ENCODE measurements at regions not wholly inside any gene's neighbourhood (a gene's known extent, or its start where the extent isn't known, plus 50 kb on each side); places are given as distances from the start of the nearest gene placed in this dataset.
A peak's percentile ranks its signal among the peaks of the same experiment; 100 is the strongest.

DNA sequence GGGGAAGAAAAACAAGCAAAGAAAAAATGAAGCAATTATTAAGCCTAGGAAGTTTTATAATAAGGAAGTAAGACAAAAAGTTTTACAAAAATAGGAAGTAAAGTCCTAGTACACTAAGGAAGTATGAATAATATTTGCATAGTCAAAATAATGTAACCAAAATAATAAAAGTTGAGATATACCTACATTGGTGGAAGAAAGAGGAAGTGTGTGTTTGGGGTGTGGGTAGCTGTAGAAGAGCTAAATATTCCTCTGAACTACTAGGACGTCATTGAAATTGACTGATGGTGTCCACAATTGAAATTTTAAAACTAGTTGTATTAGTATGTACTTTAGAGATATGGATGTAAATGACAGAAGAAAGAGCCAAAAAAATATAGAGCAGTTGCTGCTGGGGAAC lies 228.4 kb upstream of the OTX2 start:
- Histone ChIP-seq H3K4me1 (ENCODE audit: control insufficient read depth, insufficient read depth, low read length) (no peaks in the 10 kb centered on the region), H3K4me3 (ENCODE audit: low read depth, low read length) (no peak overlapping the region), H3K36me3 (ENCODE audit: control insufficient read depth, insufficient read depth, low read length) (no peaks in the 10 kb centered on the region), H3K9me3 (ENCODE audit: control insufficient read depth, insufficient read depth, low read length) (no peaks in the 10 kb centered on the region), H3K27me3 (ENCODE audit: control insufficient read depth, insufficient read depth, low read length) (no peaks in the 10 kb centered on the region), H3K9ac (ENCODE audit: low read depth, low read length) (no peak overlapping the region), H3K27ac (ENCODE audit: low read depth, low read length) (no peak overlapping the region)

DNA sequence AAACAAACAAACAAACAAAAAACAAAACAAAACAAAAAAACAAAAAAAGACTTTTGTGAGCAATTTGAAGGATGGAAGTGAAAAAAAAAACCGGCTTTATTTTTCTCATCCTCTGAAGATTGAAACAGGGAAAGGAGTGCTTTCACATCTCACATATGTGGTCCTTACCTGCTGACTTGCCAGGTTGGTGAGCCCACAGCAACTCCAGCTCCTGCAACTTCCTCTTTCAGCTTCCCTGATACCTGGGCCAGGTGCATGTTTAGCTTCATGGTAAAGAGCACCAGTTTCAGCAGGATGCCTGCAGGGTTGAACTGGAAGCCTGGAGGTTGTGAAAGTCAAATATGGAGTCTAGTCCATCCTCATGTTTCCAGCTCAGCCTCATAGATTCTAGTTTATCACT lies 221.2 kb upstream of the OTX2 start:
- Histone ChIP-seq H3K36me3 (ENCODE audit: control insufficient read depth, insufficient read depth, low read length) (no peaks in the 10 kb centered on the region), H3K27me3 (ENCODE audit: control insufficient read depth, insufficient read depth, low read length) (no peaks in the 10 kb centered on the region), H3K9ac (ENCODE audit: low read depth, low read length) (no peak overlapping the region), H3K9me3 (ENCODE audit: control insufficient read depth, insufficient read depth, low read length) (no peaks in the 10 kb centered on the region), H3K4me3 (ENCODE audit: low read depth, low read length) (no peak overlapping the region), H3K4me1 (ENCODE audit: control insufficient read depth, insufficient read depth, low read length) (peaks cover 14% of the 10 kb centered on the region), H3K27ac (ENCODE audit: low read depth, low read length) (no peak overlapping the region)

DNA sequence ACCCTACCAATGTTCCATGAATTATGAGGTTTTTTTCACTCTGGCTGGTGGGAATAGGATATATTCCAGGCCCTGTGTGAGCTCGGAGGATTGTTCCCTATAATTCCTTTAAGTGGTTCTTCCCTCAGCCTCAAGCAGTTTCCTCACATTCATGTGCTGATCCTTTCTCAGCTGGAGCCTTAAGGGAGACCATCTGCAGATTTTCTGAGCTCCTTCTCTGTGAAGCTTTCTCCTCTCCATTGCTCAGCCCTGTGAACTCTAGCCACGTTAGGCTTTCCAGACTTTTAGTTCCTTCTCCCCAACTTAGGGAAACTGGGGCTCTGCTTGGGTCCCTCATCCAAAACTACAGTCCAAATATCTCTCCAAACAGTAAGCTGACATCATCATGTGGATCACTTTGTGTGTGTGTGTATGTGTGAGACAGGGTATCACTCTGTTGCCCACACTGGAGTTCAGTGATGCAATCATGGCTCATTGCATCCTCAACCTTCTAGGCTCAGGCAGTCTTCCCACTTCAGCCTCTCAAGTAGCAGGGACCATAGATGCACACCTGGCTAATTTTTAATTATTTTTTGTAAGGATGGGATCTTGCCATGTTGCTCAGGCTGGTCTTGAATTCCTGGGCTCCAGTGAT lies 219.5 kb upstream of the OTX2 start:
- H3K9ac ChIP-seq (ENCODE audit: low read depth, low read length), result peak overlapping the region; percentile 26; the same call in 1 of the 2 replicates
- peaks cover 14% of the 10 kb centered on the region for H3K4me1 ChIP-seq (ENCODE audit: control insufficient read depth, insufficient read depth, low read length)
- no peak overlapping the region for H3K4me3 ChIP-seq (ENCODE audit: low read depth, low read length)
- H3K9me3 ChIP-seq (ENCODE audit: control insufficient read depth, insufficient read depth, low read length), result no peaks in the 10 kb centered on the region
- peak overlapping the region; percentile 59 for H3K27ac ChIP-seq (ENCODE audit: low read depth, low read length)
- H3K27me3 ChIP-seq (ENCODE audit: control insufficient read depth, insufficient read depth, low read length), result no peaks in the 10 kb centered on the region
- H3K36me3 ChIP-seq (ENCODE audit: control insufficient read depth, insufficient read depth, low read length), result no peaks in the 10 kb centered on the region

DNA sequence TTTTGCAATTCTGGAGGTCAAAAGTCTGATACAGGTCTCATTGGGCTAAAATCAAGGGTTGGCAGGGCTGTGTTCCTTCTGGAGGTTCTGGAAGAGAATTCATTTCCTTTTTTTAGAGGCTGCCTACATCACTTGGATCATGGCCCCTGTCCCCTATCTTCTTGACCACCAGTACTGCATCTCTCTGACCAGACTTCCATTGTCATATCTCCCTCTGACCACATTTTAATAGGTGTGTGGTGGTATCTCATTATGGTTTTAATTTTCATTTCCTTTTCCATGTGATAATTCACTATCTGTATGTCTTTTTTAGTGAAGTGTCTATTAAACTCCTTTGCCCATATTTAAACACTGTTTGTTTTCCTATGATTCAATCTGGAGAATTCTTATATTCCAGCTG lies 215.2 kb upstream of the OTX2 start:
- no peak overlapping the region for H3K27ac ChIP-seq (ENCODE audit: low read depth, low read length)
- no peak overlapping the region for H3K4me3 ChIP-seq (ENCODE audit: low read depth, low read length)
- H3K9me3 ChIP-seq (ENCODE audit: control insufficient read depth, insufficient read depth, low read length), result no peaks in the 10 kb centered on the region
- peaks cover 28% of the 10 kb centered on the region for H3K4me1 ChIP-seq (ENCODE audit: control insufficient read depth, insufficient read depth, low read length)
- no peak overlapping the region for H3K9ac ChIP-seq (ENCODE audit: low read depth, low read length)
- H3K36me3 ChIP-seq (ENCODE audit: control insufficient read depth, insufficient read depth, low read length), result no peaks in the 10 kb centered on the region
- no peaks in the 10 kb centered on the region for H3K27me3 ChIP-seq (ENCODE audit: control insufficient read depth, insufficient read depth, low read length)

DNA sequence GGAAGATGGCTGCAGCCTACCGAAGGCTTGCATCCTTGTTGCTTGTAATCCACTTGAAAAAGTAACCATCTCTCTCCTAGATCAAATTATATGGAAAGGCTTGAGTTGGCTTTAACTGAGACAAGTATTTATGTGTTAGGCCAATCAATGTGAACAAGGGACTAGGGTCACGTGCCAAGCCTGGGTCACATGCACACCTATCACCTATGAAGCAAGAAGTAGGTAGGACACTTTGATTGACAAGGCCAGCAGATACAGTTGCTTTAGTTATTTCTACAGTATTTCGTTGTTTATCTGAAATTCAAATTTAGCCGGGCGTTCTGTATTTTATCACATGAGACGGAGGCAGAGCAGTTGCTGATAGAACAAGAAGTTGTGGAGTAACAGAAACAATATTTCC lies 212.3 kb upstream of the OTX2 start:
- Histone ChIP-seq H3K27me3 (ENCODE audit: control insufficient read depth, insufficient read depth, low read length) (no peaks in the 10 kb centered on the region), H3K27ac (ENCODE audit: low read depth, low read length) (no peak overlapping the region), H3K36me3 (ENCODE audit: control insufficient read depth, insufficient read depth, low read length) (no peaks in the 10 kb centered on the region), H3K9me3 (ENCODE audit: control insufficient read depth, insufficient read depth, low read length) (no peaks in the 10 kb centered on the region), H3K4me1 (ENCODE audit: control insufficient read depth, insufficient read depth, low read length) (peaks cover 21% of the 10 kb centered on the region), H3K4me3 (ENCODE audit: low read depth, low read length) (no peak overlapping the region), H3K9ac (ENCODE audit: low read depth, low read length) (no peak overlapping the region)

DNA sequence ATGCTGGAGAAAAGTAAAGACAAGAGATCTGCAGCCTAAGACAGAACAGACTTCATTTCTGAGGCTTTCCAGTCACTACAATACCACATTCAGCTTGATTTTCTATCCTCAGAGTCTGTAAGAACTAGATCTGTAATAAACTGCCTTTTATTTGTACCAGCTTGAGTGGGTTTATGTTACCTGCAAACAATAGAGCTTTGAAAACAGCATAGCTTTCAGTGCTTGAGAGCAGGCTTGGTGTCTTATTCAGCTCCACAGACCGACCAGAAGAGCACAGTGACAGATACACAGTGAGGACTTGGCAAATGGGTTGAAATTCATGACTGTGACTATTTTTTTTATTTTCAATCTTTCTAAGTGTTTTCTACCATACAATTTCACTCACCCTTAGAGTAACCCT lies 207.8 kb upstream of the OTX2 start:
- peaks cover 21% of the 10 kb centered on the region for H3K4me1 ChIP-seq (ENCODE audit: control insufficient read depth, insufficient read depth, low read length)
- no peaks in the 10 kb centered on the region for H3K27me3 ChIP-seq (ENCODE audit: control insufficient read depth, insufficient read depth, low read length)
- no peak overlapping the region for H3K4me3 ChIP-seq (ENCODE audit: low read depth, low read length)
- H3K9me3 ChIP-seq (ENCODE audit: control insufficient read depth, insufficient read depth, low read length), result peaks cover 6% of the 10 kb centered on the region; the same call in 1 of the 2 replicates
- H3K36me3 ChIP-seq (ENCODE audit: control insufficient read depth, insufficient read depth, low read length), result no peaks in the 10 kb centered on the region
- no peak overlapping the region for H3K9ac ChIP-seq (ENCODE audit: low read depth, low read length)
- H3K27ac ChIP-seq (ENCODE audit: low read depth, low read length), result no peak overlapping the region

DNA sequence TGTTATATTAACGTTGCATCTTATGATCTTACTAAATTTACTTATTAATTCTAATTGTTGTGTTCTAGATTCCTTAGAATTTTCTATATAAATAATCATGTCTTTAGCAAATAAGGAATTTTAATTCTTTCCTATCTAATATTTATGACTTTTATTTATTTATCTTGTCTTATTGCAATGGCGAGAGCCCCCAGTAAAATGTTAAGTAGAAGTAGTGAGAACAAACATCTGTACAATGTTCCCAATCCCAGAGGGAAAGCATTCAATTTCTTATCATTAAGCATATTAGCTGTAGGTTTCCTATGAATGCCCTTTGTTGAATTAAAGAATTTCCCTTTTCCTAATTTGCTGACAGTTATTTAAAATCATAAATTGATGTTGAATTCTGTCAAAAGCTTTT lies 203.7 kb upstream of the OTX2 start:
- H3K9ac ChIP-seq (ENCODE audit: low read depth, low read length), result no peak overlapping the region
- peaks cover 7% of the 10 kb centered on the region for H3K4me1 ChIP-seq (ENCODE audit: control insufficient read depth, insufficient read depth, low read length)
- H3K4me3 ChIP-seq (ENCODE audit: low read depth, low read length), result no peak overlapping the region
- peaks cover 18% of the 10 kb centered on the region; the same call in 1 of the 2 replicates for H3K9me3 ChIP-seq (ENCODE audit: control insufficient read depth, insufficient read depth, low read length)
- H3K27ac ChIP-seq (ENCODE audit: low read depth, low read length), result no peak overlapping the region
- H3K36me3 ChIP-seq (ENCODE audit: control insufficient read depth, insufficient read depth, low read length), result no peaks in the 10 kb centered on the region
- H3K27me3 ChIP-seq (ENCODE audit: control insufficient read depth, insufficient read depth, low read length), result no peaks in the 10 kb centered on the region

DNA sequence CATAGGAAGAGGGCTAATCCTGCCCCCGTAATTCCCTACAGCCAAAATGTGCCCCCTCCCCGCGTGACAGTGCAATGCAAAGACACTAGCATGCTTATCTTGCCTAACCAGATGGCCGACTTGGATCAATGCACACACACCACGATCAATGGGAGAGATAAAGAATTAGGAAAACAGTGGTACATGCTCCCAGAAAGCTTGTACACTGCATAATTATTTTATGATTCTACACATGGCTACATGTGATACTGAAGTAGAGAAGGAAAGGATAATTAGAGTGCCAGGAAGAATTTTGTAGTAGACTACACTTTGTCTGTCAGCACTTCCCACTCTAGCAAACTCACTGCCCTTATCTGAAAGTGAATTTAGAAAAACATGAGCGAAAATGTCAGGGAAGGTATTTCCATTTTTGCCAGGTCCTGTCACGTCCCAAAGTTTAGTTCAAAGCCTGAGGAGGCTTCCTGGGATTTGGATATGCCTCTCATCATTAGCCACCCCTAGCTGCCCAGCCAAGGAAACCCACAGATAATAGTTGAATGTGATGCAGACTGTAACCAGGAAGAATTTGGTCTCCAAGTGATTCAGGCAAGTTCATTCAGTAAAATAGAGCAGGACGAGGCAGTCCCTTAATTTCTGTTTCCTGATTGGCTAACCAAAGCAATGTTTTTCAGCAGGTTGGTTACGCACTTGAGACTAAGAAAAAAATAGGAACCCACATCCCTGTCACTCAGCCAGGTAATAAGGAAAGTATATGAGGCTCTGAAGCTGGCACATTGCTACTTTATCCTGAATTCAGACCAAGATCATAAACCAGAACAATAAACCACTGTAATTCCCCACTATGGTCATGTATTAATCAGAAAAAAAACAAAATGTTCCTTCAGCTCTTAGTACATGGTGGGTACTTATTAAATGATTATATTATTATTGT lies 199.6 kb upstream of the OTX2 start:
- H3K27ac ChIP-seq (ENCODE audit: low read depth, low read length), result no peak overlapping the region
- no peak overlapping the region for H3K9ac ChIP-seq (ENCODE audit: low read depth, low read length)

DNA sequence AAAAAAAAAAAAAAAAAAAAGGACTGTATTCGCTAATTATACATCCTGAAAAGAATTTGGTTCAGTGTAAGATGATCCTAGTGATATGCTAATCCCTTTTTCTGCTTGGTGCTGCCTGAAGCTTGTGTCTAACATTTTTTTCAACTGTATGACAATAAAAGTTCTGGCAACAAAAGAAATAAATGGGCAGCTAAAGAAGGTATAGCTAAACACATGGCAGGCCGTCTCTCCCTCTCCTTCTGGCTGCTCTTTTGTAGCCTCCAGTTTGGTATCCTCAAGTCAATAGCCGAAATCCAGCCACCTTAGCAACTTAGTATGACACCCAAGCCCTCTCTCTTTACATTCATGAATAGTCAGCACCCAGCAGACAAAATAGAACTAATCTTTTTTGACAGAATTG lies 198.3 kb upstream of the OTX2 start:
- H3K4me3 ChIP-seq (ENCODE audit: low read depth, low read length), result no peak overlapping the region
- H3K36me3 ChIP-seq (ENCODE audit: control insufficient read depth, insufficient read depth, low read length), result no peaks in the 10 kb centered on the region
- H3K27me3 ChIP-seq (ENCODE audit: control insufficient read depth, insufficient read depth, low read length), result no peaks in the 10 kb centered on the region
- H3K4me1 ChIP-seq (ENCODE audit: control insufficient read depth, insufficient read depth, low read length), result peaks cover 35% of the 10 kb centered on the region
- H3K9ac ChIP-seq (ENCODE audit: low read depth, low read length), result no peak overlapping the region
- H3K27ac ChIP-seq (ENCODE audit: low read depth, low read length), result no peak overlapping the region
- H3K9me3 ChIP-seq (ENCODE audit: control insufficient read depth, insufficient read depth, low read length), result peaks cover 12% of the 10 kb centered on the region; the same call in 1 of the 2 replicates

More for the DNA sequence above, 199.6 kb upstream of the OTX2 start:
- H3K4me3 ChIP-seq (ENCODE audit: low read depth, low read length), result no peak overlapping the region
- H3K4me1 ChIP-seq (ENCODE audit: control insufficient read depth, insufficient read depth, low read length), result peaks cover 26% of the 10 kb centered on the region
- peaks cover 18% of the 10 kb centered on the region; the same call in 1 of the 2 replicates for H3K9me3 ChIP-seq (ENCODE audit: control insufficient read depth, insufficient read depth, low read length)
- H3K36me3 ChIP-seq (ENCODE audit: control insufficient read depth, insufficient read depth, low read length), result no peaks in the 10 kb centered on the region
- no peaks in the 10 kb centered on the region for H3K27me3 ChIP-seq (ENCODE audit: control insufficient read depth, insufficient read depth, low read length)

DNA sequence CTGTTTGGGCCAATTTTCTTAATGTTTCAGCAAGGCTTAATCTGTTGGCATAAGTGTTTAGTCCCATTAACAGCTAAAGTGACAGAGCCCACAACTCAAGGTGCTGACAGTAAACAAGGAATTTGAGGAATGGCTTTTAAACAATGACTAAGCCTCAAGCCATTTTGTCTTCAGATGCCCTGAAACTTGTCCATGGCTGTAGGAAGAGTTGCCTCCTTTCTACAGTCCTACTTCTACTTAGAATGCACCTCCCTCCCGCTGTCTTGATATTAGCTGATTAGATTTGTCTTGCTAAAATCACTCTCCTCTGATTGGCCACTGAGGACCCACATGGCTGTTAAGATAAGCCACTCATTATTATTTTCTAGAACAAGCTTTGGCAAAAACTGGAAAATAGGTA lies 188.4 kb upstream of the OTX2 start:
- Histone ChIP-seq H3K9me3 (ENCODE audit: control insufficient read depth, insufficient read depth, low read length) (no peaks in the 10 kb centered on the region), H3K27me3 (ENCODE audit: control insufficient read depth, insufficient read depth, low read length) (no peaks in the 10 kb centered on the region), H3K27ac (ENCODE audit: low read depth, low read length) (peak overlapping the region; percentile 55), H3K4me3 (ENCODE audit: low read depth, low read length) (no peak overlapping the region), H3K9ac (ENCODE audit: low read depth, low read length) (no peak overlapping the region), H3K36me3 (ENCODE audit: control insufficient read depth, insufficient read depth, low read length) (no peaks in the 10 kb centered on the region), H3K4me1 (ENCODE audit: control insufficient read depth, insufficient read depth, low read length) (peaks cover 36% of the 10 kb centered on the region)

DNA sequence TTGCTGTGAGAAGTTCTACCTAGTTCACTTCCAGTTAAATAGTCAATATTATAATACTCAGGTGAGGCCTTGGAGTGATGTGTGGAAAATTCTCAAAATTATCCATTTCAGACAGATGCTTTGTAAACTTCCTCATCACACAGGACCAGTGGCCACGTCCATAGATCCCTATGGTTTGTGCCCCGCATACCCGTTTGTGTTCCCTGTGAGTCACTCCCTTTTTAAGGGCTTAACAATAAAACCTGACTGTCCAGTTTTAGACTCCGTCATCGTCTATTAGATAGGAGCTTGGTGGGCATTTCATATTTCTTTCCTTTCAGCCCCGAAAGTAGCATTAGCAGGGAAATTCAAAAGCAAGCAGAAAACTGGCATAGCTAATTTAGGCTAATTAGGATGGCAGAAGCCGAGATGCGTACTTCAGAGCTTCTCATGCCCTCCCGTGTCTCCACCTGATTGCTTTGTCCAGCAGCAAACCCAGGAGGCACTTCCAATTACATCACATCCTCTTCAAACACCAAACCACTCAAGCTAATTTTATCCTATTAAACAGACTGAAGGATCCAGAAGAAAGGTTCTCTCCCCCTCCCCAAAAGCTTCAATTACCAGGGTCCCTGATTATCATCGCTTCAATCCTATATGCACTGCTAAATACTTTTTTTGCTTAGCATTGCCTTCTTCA lies 186.6 kb upstream of the OTX2 start:
- no peak overlapping the region for H3K27ac ChIP-seq (ENCODE audit: low read depth, low read length)
- H3K36me3 ChIP-seq (ENCODE audit: control insufficient read depth, insufficient read depth, low read length), result no peaks in the 10 kb centered on the region
- H3K4me3 ChIP-seq (ENCODE audit: low read depth, low read length), result no peak overlapping the region

More for the DNA sequence above, 186.6 kb upstream of the OTX2 start:
- Histone ChIP-seq H3K9ac (ENCODE audit: low read depth, low read length) (no peak overlapping the region), H3K27me3 (ENCODE audit: control insufficient read depth, insufficient read depth, low read length) (no peaks in the 10 kb centered on the region), H3K9me3 (ENCODE audit: control insufficient read depth, insufficient read depth, low read length) (no peaks in the 10 kb centered on the region), H3K4me1 (ENCODE audit: control insufficient read depth, insufficient read depth, low read length) (peaks cover 30% of the 10 kb centered on the region)

All from HUES48 (cell line).